ENCODE measurements at regions not wholly inside any gene's neighbourhood (a gene's known extent, or its start where the extent isn't known, plus 50 kb on each side); places are given as distances from the start of the nearest gene placed in this dataset.
"Not testable (repeated sequence)": the region's sequence is repeated elsewhere in the genome, so short reads cannot be mapped to it uniquely, and the experiment has no call there.

DNA sequence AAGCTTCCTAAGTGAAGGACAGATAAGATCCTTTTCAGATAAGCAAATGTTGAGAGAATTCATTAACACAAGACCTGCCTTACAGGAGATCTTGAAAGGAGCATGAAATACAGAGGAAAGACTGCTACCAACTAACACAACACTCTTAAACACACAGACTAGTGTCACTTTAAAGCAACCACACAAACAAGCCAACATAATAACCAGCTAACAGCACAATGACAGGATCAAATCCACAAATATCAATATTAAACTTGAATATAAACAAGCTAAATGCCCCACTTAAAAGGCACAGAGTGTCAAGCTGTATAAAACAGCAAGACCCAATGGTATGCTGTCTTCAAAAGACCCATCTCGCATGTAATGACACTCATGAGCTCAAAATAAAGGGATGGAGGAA, 70.8 kb upstream of the HMGXB4 start:
- DNase-seq, result no peak

DNA sequence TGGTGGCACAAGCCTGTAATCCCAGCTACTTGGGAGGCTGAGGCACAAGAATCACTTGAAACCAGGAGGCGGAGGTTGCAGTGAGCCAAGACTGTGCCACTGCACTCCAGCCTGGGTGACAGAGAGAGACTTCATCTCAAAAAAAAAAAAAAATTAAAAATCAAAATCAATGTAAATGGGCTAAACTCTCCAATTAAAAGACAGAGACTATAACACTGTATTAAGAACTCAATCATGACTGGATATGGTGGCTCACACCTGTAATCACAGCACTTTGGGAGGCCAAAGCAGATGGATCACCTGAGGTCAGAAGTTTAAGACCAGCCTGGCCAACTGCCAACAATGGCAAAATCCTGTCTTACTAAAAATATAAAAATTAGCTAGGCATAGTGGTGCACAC, 68.4 kb upstream of the HMGXB4 start:
- not testable (repeated sequence) for DNase-seq

DNA sequence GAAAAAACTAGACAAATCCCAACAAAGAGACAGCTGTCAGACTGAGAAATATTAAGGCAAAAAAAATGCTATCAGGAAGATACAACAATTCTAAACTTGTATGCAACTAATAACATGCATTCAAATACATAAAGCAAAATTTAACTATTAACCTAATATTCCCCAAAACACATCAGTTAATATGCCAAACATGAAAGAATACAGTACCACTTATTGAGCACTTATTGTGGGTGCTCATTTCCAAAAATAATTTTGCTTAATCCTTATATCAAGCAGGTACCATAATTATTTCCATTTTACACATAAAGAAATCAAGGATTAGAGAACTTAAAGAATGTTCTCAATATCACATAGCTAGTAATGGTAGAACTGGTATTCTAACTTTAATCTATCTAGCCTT, 67.7 kb upstream of the HMGXB4 start:
- no peak for DNase-seq

DNA sequence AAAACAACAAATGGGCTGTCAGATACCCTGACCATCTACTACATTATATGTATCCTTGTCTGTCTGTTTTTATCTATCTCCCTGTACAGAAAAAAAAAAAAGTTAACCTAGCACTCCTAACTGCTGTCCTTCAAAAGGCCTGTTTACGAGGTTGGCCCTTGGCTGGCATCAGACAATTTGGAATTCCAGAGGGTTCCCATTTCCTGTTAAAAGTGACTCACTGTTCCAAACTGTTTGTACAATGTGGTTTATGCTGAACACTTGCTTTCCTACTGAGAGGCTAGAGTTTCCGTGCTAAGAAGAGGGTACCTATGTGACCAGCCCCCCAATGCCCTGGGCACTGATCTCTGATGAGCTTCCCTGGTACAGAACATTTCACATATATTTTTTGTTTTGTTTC, 65.9 kb upstream of the HMGXB4 start:
- no peak for DNase-seq

DNA sequence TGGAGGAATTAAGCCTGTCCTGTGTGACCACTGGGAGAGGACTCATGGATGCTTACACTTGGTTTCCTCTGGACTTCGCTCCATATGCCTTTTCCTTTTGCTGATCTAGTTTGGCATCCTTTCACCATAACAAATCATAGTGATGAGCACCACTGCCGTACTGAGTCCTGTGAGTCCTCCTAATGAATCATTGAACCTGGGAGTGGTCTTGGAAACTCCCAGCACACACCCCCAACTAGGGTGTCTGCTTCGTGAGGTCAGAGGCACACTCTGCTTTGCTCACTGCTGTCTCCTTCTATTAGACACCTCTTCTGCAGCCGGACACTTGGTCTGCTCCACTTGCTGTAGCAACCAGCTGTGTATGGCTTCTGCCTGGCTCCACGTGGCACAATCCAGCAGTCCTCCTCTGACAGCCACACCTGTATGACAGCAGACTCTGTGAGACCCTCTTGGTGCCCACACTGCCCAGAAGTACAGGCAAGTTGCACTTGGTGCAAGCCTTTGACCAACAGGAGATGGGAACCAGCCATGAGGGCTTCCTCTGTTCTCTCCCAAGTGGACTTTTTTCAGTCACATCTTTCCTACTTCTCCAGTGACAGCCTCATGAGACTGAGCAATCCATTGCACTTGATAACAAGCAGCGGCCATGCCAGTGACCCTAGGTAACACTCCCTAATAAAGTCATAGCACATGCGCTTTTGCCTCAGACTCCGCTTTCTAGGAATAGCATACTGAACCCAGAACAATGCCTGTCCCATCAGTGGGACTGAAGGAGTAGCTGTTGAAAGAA, 65.0 kb upstream of the HMGXB4 start:
- DNase-seq, result no peak

DNA sequence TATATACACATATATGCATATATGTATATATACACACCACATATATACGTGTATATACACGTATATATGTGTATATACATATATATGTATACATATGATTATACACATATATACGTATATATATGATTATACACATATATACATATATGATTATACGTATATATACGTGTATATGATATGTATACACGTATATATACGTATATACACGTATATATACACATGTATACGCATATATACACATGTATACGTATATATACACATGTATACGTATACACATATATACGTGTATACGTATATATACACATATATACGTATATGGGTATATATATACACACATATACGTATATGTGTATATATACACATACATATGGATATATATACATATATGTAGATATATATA, 62.1 kb upstream of the HMGXB4 start:
- no peak for DNase-seq

DNA sequence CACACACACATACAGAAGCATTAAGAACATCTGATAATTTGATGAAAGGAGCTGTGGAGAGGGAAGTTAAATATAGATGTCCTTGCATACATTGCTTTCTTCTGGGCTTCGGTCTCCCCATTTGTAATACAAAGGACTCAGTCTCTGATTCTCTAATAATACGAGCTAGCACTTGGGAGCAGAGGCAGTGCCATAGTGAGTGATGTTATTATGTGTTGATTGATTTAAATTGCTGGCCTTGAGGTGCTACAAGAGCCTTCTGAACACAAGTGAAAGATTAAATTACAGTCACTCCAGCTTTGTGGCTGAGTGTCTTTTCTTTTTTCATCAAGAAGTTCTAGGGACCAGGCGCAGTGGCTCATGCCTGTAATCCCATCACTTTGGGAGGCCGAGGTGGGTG, 61.5 kb upstream of the HMGXB4 start:
- DNase-seq, result no peak

DNA sequence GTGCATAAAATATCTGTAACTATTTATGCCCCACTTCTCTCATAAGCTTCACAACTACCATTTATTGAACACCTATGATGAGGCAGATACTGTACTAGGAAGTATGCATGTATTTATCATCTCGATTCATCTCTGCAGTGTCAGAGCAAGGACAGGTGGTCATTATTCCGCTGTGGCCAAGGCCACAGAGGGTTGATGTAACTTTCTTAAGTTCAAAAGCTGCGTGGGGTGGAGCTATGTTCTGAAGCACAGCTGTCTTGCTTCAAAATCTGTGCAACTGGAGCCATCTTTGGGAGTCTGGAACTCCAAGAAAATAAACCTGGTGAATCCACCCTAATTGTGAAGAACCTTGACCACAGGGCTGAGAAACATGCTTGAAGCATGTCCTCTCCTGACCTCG, 60.2 kb upstream of the HMGXB4 start:
- DNase-seq, result no peak

DNA sequence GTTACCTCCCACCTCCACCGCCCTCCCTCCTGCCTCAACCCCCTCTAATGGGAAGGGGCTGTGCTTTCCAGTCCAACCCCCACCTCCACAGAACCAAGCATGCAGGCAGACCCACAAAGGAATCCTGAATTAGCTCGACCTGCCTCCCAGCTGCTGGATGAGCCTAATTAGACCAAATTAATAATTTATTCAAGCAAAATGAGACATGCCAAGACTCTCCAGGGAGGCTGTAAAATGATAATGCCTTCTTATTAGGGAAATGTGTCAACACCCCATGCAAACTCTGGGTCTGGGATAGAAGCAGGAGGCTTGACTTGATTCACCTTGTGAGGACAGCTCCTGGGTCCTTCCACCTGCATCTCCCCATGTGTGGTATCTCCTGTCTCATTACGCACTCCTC, 59.4 kb upstream of the HMGXB4 start:
- no peak for DNase-seq

DNA sequence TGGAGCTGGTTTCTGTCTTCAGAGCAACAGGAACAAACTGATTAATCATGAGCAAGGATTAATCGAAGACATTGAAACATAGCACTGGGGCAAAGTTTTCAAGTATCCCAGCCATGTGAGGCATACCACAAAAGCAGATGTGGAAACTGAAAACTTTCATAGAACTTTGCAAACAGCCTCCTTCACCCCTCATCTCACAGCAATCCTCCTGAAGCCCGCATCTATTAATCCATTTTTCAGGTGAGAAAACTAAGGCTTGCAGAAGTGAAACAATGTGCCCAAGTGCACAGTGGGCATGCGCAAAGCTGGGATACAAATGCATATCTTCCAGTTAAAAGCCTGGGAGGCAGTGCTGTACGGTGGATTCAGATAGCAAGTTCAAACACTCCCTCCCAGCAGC, 58.6 kb upstream of the HMGXB4 start:
- no peak for DNase-seq

DNA sequence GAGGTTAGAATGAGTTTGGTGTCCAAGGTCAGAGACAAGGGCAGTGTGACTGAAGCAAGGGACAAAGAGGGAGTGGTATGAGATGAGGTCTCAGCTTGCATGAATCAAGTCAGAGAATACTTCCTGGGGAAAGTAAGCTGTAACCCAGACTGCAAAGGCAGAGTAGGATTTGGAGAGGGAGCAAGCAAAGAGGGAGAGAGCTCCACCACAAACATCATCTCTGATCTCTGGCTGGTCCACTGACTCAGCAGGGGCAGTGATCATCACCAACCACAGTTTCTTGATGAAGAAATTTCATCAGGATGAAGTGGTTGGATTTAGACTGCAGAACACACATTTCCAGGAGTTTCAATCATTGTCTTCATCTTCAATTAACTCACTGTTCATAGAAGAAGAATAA, 54.9 kb upstream of the HMGXB4 start:
- no peak for DNase-seq

DNA sequence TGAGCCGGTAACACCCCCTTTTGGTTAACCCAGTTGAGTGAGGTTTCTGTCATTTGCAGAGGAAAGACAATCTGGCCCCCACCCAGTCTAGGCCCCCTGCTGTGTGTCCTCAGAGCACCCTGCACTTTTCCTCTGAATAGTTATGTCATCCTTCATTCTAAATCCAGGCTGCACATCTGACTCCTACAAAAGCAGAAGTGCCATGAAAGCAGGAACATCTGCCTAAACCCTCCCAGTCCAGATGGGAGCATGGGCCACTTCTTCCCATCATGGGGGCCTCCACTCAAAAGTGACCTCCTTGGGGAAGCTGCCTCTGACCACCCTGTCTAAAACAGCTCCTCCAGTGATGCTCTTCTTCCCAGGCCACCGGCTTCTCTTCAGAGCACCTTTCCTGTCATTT, 53.7 kb upstream of the HMGXB4 start:
- DNase-seq, result no peak

DNA sequence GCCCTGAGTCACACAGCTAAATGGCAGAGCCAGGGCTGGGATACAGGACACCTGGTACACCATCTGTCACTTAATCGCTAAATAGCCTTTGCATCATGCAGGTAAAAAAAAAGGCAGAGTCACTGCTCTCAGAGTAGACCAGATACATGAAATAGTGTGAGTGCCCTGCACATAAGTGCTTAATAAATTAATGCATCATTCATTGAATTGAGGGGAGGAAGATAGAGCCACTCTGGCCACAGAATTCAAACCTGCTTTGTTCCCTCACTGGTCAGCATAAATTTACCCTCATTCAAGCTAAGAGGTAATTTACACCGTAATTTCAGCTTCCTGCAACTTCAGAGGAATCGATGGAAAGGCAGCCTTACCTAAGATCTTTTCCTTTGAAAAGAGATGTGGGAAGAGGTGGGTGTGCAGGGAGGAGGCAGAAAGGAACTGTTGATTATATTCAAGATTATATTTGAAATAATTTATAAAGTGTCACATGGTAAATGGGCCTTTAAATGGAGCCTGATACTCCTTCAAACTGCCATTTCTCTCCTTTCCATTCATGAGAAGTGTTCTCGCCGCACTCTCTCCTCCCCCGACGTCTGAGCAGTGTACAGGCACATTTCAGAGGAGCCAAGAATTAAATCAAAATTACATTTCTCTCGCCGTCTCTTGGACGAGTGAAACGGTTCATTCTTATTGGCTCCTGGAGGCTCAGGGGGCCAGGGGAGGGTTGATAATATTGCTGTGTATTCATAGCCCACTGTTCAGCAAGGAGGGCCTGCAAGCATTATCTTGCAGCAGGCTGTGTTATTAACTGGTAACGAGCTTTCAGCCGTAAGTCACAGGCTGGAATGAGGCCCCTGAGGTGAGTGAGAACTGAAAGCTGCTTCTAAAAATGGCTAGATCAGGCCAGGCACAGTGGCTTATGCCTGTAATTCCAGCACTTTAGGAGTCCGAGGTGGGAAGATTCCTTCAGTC, 52.2 kb upstream of the HMGXB4 start:
- DNase-seq, result no peak

DNA sequence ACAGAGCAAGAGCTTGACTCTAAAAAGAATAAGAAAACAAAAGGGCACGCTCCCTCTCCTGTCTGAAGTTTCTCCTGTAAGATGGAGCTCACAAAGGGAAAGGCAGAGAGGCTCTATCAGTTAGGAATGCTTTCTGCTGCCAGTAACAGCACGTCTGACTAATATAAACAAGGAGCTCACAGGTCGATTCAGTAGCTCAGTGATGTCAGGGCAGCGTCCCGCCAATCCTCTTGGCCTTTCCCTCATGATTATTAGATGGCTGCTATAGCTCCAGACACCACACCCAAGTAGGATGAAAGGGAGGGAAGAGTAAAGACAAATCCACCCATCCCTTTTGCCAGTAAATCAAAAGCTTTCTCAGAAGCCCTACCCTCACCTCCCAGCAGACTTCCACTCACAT, 51.3 kb upstream of the HMGXB4 start:
- no peak for DNase-seq

DNA sequence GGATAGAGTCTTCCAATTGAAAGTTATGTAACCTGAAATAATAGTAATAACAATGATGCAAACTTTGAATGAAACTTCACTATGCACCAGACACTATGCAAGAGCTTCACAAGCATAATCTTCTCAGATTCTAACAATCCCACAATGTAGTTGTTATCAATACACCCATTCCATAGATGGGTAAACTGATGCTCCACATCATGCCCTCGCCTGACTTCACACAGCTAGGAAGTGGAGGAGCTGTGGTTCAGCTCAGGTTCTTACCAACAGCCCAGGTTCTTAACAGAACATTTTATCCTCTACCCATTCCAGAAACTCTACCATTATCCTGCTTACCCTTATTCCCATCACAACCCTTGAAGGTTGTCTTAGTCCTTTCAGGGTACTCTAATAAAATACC, 50.4 kb upstream of the HMGXB4 start:
- no peak for DNase-seq

All from NCI-H2081 treated with DMSO at 0.1 percent for 48 hours (cell line).